Left lung (tissue), 4 donors: ENCODE measurements at regions not wholly inside any gene's neighbourhood (a gene's known extent, or its start where the extent isn't known, plus 50 kb on each side); places are given as distances from the start of the nearest gene placed in this dataset.
A peak's percentile ranks its signal among the peaks of the same experiment; 100 is the strongest.

Experiments
- ATAC-seq: fragments of 200-7000 bp; cut with Tn5 transposase; one replicate; pipeline ENCODE4 v1.9.1; 2020; ENCODE audit warnings: moderate library complexity
- DNase-seq, 4 donors: peaks; one replicate each; pipeline ENCODE4 v3.0.0-alpha.2; 2013 to 2020
- H3K27ac ChIP-seq, 2 donors: fragments of 200-600 bp; sonication (generic) in 1 of 2; one replicate each; pipeline versions ENCODE4 v1.5.0 to v1.8.0; 2020 to 2021
- H3K27me3 ChIP-seq, 2 donors: fragments of 200-600 bp; sonication (generic) in 1 of 2; one replicate each; pipeline versions ENCODE4 v1.5.0 to v1.8.0; 2020 to 2021
- H3K36me3 ChIP-seq, 2 donors: fragments of 200-600 bp; sonication (generic) in 1 of 2; one replicate each; pipeline versions ENCODE4 v1.5.0 to v1.8.0; 2020 to 2021
- H3K4me1 ChIP-seq, 2 donors: fragments of 200-600 bp; one replicate each; pipeline ENCODE4 v1.8.0; 2021
- H3K4me3 ChIP-seq, 2 donors: fragments of 200-600 bp; sonication (generic) in 1 of 2; one replicate each; pipeline versions ENCODE4 v1.5.0 to v1.8.0; 2020 to 2021; ENCODE audit warnings: mild to moderate bottlenecking in 1 of 2
- H3K9me3 ChIP-seq, 2 donors: fragments of 200-600 bp; sonication (generic) in 1 of 2; one replicate each; pipeline versions ENCODE4 v1.5.0 to v1.8.0; 2020 to 2021
- intact Hi-C, 2 donors: fragments of 100-400 bp; cut with DNase I; formaldehyde crosslinking; loops; one replicate each; pipeline versions ENCODE4 v1.11.2 to v1.14.2; 2022
- TF ChIP-seq, protein P1 (sequence below), 2 donors: fragments of 200-600 bp; sonication (generic) in 1 of 2; IDR thresholded peaks; one replicate each; pipeline versions ENCODE4 v1.5.0 to v1.8.0; 2021; ENCODE audit warnings: antibody characterized with exemption in 2 of 2
- donor health status: DM: no; HTN: yes; CAD: no.
- donor health status: DM: no; HTN: no; CAD: no.

DNA sequence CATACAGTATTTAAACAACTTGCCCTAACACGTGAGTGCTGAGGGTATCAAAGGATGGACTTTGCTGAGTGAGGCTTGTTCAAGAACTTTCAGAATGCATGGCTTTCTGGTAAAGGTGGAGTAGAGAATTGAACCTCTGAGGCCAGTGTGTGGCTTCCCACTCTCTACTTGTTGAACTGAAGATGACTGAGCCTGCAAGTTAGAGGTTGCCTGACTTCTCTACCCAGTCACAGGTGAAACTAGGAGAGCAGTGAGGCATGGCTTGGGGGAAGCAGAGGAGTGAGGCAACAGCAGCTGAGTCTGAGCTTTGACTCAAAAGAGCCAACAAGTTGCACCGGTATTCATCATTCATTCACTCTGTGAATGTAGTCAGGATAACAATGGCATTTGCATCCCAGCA lies 256.4 kb upstream of the SESN3 start:
- H3K27ac ChIP-seq, result no peak overlapping the region

DNA sequence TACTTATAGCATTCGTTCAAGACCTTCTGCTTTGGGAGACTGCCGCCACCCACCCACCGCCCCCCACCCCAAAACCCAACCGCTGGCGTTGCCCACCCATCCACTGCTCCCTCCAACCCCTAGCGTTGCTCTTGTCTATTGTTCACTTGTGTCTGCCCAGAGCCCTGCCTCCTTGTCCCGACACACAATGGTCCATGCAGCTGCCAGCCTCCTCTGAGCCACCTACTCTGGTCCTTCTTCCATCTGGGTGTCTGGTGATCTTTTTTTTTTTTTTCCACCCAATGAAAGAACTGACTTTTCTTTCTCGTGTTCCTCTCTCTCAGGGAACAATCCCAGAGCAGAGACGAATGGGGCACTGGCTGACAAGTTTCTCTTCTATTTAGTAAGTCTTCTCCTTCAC lies 256.0 kb upstream of the SESN3 start:
- intact Hi-C loops, result no loop called here
- ATAC-seq, result no peak
- Histone ChIP-seq H3K4me3 (no peak overlapping the region), H3K27ac (no peak overlapping the region), H3K27me3 (no peaks in the 10 kb centered on the region), H3K36me3 (no peaks in the 10 kb centered on the region), H3K9me3 (peaks cover 0 to 11% of the 10 kb centered on the region in 2 donors), H3K4me1 (no peaks in the 10 kb centered on the region)
- DNase-seq, result no peak
- TF ChIP-seq, protein P1, sequence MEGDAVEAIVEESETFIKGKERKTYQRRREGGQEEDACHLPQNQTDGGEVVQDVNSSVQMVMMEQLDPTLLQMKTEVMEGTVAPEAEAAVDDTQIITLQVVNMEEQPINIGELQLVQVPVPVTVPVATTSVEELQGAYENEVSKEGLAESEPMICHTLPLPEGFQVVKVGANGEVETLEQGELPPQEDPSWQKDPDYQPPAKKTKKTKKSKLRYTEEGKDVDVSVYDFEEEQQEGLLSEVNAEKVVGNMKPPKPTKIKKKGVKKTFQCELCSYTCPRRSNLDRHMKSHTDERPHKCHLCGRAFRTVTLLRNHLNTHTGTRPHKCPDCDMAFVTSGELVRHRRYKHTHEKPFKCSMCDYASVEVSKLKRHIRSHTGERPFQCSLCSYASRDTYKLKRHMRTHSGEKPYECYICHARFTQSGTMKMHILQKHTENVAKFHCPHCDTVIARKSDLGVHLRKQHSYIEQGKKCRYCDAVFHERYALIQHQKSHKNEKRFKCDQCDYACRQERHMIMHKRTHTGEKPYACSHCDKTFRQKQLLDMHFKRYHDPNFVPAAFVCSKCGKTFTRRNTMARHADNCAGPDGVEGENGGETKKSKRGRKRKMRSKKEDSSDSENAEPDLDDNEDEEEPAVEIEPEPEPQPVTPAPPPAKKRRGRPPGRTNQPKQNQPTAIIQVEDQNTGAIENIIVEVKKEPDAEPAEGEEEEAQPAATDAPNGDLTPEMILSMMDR (IDR thresholded peaks at IDR 0.05), result no peak

More for the DNA sequence above, 256.4 kb upstream of the SESN3 start:
- no peaks in the 10 kb centered on the region for H3K4me1 ChIP-seq
- no peak overlapping the region for H3K4me3 ChIP-seq
- H3K36me3 ChIP-seq, result no peaks in the 10 kb centered on the region
- TF ChIP-seq, protein P1 (IDR thresholded peaks at IDR 0.05), result no peak
- intact Hi-C loops, result no loop called here
- H3K27me3 ChIP-seq, result no peaks in the 10 kb centered on the region
- DNase-seq, result no peak
- peaks cover 0 to 11% of the 10 kb centered on the region in 2 donors for H3K9me3 ChIP-seq
- no peak for ATAC-seq

DNA sequence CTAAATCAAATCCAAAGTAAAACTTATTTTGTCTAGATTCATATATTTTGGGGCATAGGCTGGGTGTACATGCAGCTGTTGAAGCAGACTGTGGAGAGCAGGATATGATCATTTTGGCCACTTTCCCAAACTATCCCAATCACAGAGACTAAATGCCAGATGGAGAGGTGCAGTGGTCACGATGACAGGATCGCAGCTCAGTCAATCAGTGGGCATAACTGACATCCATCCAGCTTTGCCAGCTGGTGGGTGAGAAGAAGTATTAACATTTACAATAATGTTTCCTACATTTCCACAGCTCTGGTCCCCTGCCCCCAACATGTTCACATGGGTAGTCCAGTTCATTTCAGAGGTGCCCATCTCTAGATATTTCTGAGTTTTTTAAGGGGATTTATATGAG lies 255.5 kb upstream of the SESN3 start:
- Histone ChIP-seq H3K27me3 (no peaks in the 10 kb centered on the region), H3K36me3 (no peaks in the 10 kb centered on the region), H3K4me3 (no peak overlapping the region), H3K4me1 (no peaks in the 10 kb centered on the region), H3K27ac (no peak overlapping the region), H3K9me3 (peaks cover 0 to 11% of the 10 kb centered on the region in 2 donors)
- ATAC-seq (no peak), DNase-seq (peak in 1 of 4 donors; percentile 9)
- intact Hi-C loops, result no loop called here
- TF ChIP-seq, protein P1 (IDR thresholded peaks at IDR 0.05), result no peak

DNA sequence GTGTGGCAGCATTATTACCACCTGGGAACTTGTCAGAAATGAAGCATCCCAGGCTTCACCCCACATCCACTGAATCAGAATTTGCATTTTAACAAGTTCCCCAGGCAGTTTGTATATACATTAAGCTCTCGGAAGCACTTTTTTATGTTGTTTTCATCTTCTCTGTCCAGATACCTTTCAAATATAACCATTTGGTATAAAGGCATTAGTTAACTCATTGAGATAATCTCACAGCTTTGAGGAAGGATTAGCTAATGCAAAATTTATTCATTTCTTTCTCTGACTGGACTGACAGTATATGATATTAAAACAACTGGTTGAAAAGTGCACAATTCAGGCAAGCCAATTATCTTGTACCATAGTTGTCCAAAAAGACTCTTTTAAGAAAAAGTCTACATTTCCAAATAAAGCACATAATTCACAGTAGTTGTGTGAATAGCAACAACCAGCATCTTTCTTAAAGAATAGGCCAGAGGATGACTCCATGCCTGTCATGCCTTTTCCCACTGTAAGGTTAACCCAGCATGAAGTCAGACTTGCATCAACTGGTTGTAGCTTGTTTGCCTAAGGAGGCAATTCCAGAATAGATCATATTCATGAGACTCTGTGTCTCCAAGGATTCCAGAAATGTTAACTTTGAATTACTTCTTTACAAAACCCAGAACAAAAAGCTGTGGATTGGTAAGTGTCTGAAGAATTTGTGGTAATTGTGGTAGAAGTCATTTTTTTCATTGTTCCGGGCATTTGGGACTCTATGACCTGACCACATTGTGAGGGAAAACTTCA lies 254.3 kb upstream of the SESN3 start:
- ATAC-seq (no peak), DNase-seq (no peak)
- no peak overlapping the region for H3K4me3 ChIP-seq
- H3K36me3 ChIP-seq, result no peaks in the 10 kb centered on the region
- intact Hi-C loops, result no loop called here
- H3K9me3 ChIP-seq, result peaks cover 0 to 3% of the 10 kb centered on the region in 2 donors
- H3K27me3 ChIP-seq, result no peaks in the 10 kb centered on the region
- H3K4me1 ChIP-seq, result no peaks in the 10 kb centered on the region
- TF ChIP-seq, protein P1 (IDR thresholded peaks at IDR 0.05), result no peak
- no peak overlapping the region for H3K27ac ChIP-seq

DNA sequence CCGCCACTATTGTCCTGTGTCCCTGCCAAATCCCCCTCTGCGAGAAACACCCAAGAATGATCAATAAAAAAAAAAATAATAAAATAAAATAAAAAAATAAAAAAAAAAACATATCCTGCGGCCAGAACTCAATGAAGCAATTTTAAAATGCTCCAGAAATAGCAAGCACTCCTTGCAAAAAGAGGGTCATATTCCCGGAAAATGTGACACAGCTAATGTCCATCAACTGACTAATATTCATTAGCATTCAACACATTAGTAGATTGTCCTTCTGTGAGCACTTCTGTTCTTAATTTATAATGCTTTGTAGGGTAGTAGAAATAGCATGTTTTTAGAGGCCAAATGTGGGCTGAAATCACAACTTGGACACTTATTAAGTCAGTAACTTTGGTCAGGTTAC lies 252.3 kb upstream of the SESN3 start:
- ATAC-seq (no peak), DNase-seq (no peak)
- TF ChIP-seq, protein P1 (IDR thresholded peaks at IDR 0.05), result no peak
- Histone ChIP-seq H3K4me1 (no peaks in the 10 kb centered on the region), H3K36me3 (no peaks in the 10 kb centered on the region), H3K27ac (no peak overlapping the region), H3K9me3 (no peaks in the 10 kb centered on the region), H3K27me3 (no peaks in the 10 kb centered on the region), H3K4me3 (no peak overlapping the region)
- intact Hi-C loops, result no loop called here
